ENCODE measurements at regions not wholly inside any gene's neighbourhood (a gene's known extent, or its start where the extent isn't known, plus 50 kb on each side); places are given as distances from the start of the nearest gene placed in this dataset.
A peak's percentile ranks its signal among the peaks of the same experiment; 100 is the strongest.

DNA sequence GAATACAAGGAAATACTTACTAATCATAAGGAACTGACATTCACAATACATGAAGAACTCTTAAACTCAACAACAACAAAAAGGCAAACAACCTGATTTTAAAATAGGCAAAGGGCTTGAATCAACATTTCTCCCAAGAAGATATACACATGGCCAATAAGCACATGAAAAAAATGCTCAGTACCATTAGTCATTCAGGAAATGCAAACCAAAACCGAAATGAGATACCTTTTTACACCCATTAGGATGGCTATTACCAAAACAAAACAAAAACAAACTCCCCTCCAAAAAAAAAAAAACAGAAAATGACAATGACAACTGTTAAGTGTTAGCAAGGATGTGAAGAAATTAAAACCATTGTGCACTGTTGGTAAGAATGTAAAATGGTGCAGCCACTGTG, 104.1 kb upstream of the ZNF462 start:
- no peaks in the 10 kb centered on the region for H3K36me3 ChIP-seq (ENCODE audit: control insufficient read depth in 4 of 4, insufficient read depth in 4 of 4, low read length in 4 of 4)
- H3K9me3 ChIP-seq (ENCODE audit: control insufficient read depth in 4 of 4, insufficient read depth in 3 of 4, low read length in 3 of 4), result no peaks in the 10 kb centered on the region
- no peak overlapping the region for H3K9ac ChIP-seq (ENCODE audit: insufficient read depth in 1 of 2, low read length in 2 of 2)
- TF ChIP-seq, protein P1, sequence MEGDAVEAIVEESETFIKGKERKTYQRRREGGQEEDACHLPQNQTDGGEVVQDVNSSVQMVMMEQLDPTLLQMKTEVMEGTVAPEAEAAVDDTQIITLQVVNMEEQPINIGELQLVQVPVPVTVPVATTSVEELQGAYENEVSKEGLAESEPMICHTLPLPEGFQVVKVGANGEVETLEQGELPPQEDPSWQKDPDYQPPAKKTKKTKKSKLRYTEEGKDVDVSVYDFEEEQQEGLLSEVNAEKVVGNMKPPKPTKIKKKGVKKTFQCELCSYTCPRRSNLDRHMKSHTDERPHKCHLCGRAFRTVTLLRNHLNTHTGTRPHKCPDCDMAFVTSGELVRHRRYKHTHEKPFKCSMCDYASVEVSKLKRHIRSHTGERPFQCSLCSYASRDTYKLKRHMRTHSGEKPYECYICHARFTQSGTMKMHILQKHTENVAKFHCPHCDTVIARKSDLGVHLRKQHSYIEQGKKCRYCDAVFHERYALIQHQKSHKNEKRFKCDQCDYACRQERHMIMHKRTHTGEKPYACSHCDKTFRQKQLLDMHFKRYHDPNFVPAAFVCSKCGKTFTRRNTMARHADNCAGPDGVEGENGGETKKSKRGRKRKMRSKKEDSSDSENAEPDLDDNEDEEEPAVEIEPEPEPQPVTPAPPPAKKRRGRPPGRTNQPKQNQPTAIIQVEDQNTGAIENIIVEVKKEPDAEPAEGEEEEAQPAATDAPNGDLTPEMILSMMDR (IDR thresholded peaks at IDR 0.05; ENCODE audit: control extremely low read depth, extremely low read depth), result no peak
- ATAC-seq (ENCODE audit: insufficient read depth, low FRiP score) (no peak), DNase-seq (no peak)
- no peak overlapping the region for H3K27ac ChIP-seq (ENCODE audit: low read depth in 1 of 2, low read length in 1 of 2)
- H3K4me3 ChIP-seq, result no peak overlapping the region
- WGBS, 2 donors, result 38 to 50% methylated on average over 1 of the region's 1 CpG
- peaks cover 0 to 9% (median 6%) of the 10 kb centered on the region in 5 donors for H3K4me1 ChIP-seq (ENCODE audit: control insufficient read depth in 5 of 5, insufficient read depth in 5 of 5, low read length in 5 of 5)
- no peaks in the 10 kb centered on the region for H3K27me3 ChIP-seq (ENCODE audit: control insufficient read depth in 3 of 3, insufficient read depth in 3 of 3, low read length in 2 of 3)

DNA sequence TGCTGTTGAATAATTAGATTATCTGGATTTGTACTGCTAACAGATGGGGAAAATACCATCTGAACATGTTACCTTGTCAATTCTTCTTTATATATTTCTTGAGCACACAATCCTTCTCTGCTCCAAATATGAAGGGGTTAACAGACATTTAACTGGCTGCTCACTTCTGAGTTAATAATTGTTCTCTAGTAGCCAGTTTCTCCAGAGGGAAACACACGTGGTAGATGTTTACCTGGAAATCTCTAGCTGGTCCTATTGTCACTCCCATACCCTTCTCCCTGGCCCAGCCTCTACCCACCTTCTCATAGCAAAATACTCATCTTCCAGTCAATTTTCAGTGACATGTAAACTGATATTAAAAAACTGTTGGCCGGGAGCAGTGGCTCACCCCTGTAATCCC, 101.5 kb upstream of the ZNF462 start:
- H3K27ac ChIP-seq (ENCODE audit: low read depth in 1 of 2, low read length in 1 of 2), result no peak overlapping the region
- no peaks in the 10 kb centered on the region for H3K9me3 ChIP-seq (ENCODE audit: control insufficient read depth in 4 of 4, insufficient read depth in 3 of 4, low read length in 3 of 4)
- 61 to 86% methylated on average over 2 of the region's 2 CpGs for WGBS, 2 donors
- TF ChIP-seq, protein P1 (IDR thresholded peaks at IDR 0.05; ENCODE audit: control extremely low read depth, extremely low read depth), result no peak
- DNase-seq, result no peak
- no peak overlapping the region for H3K9ac ChIP-seq (ENCODE audit: insufficient read depth in 1 of 2, low read length in 2 of 2)
- no peak for ATAC-seq (ENCODE audit: insufficient read depth, low FRiP score)
- H3K4me3 ChIP-seq, result no peak overlapping the region
- peaks cover 0 to 9% (median 0%) of the 10 kb centered on the region in 5 donors for H3K4me1 ChIP-seq (ENCODE audit: control insufficient read depth in 5 of 5, insufficient read depth in 5 of 5, low read length in 5 of 5)
- no peaks in the 10 kb centered on the region for H3K36me3 ChIP-seq (ENCODE audit: control insufficient read depth in 4 of 4, insufficient read depth in 4 of 4, low read length in 4 of 4)
- no peaks in the 10 kb centered on the region for H3K27me3 ChIP-seq (ENCODE audit: control insufficient read depth in 3 of 3, insufficient read depth in 3 of 3, low read length in 2 of 3)

DNA sequence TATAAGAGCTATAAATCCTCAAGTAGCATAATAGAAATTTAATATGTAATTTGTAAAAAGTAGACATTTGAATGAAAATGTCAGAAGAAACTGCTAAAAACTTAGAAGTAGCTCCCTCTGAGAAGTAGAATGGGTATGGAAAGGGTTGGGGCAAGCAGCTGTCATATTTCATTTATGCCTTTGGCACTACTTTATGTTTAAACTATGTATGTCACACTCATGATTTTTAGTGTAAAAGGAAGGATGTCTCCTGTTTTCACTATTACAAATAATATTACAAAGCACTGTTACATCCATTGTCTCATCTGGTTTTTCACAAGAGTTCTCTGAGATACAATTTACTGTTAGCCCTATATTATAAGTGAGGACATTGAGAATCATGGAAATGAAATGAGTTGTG, 96.3 kb upstream of the ZNF462 start:
- H3K4me3 ChIP-seq, result no peak overlapping the region
- no peak overlapping the region for H3K9ac ChIP-seq (ENCODE audit: insufficient read depth in 1 of 2, low read length in 2 of 2)
- H3K27ac ChIP-seq (ENCODE audit: low read depth in 1 of 2, low read length in 1 of 2), result no peak overlapping the region
- peaks cover 0 to 3% (median 0%) of the 10 kb centered on the region in 5 donors for H3K4me1 ChIP-seq (ENCODE audit: control insufficient read depth in 5 of 5, insufficient read depth in 5 of 5, low read length in 5 of 5)
- TF ChIP-seq, protein P1 (IDR thresholded peaks at IDR 0.05; ENCODE audit: control extremely low read depth, extremely low read depth), result no peak
- no peaks in the 10 kb centered on the region for H3K36me3 ChIP-seq (ENCODE audit: control insufficient read depth in 4 of 4, insufficient read depth in 4 of 4, low read length in 4 of 4)
- ATAC-seq (ENCODE audit: insufficient read depth, low FRiP score) (no peak), DNase-seq (peak; percentile 17 to 86 (median 82))
- H3K27me3 ChIP-seq (ENCODE audit: control insufficient read depth in 3 of 3, insufficient read depth in 3 of 3, low read length in 2 of 3), result no peaks in the 10 kb centered on the region
- H3K9me3 ChIP-seq (ENCODE audit: control insufficient read depth in 4 of 4, insufficient read depth in 3 of 4, low read length in 3 of 4), result no peaks in the 10 kb centered on the region

DNA sequence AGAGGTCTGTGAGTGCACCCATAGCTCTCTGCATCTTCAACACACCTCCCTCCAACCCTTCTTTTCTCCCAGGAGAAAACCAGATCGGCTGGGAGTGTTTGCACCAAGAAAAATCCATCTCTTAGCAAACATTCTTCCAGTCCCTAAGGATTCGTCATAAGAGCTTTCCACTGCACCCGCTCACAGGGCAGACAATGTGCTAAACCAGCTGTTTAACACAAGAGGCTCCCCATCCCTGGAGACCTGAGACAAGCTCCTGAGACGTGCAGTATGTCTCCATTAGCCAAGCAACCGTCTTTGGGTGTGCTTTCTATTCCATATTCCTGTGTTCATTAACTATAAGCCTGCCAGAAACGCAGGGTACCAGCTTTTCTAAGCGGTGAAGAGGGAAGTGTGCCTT, 93.6 kb upstream of the ZNF462 start:
- Histone ChIP-seq H3K9me3 (ENCODE audit: control insufficient read depth in 4 of 4, insufficient read depth in 3 of 4, low read length in 3 of 4) (no peaks in the 10 kb centered on the region), H3K27ac (ENCODE audit: low read depth in 1 of 2, low read length in 1 of 2) (no peak overlapping the region), H3K9ac (ENCODE audit: insufficient read depth in 1 of 2, low read length in 2 of 2) (no peak overlapping the region), H3K4me3 (no peak overlapping the region), H3K36me3 (ENCODE audit: control insufficient read depth in 4 of 4, insufficient read depth in 4 of 4, low read length in 4 of 4) (no peaks in the 10 kb centered on the region), H3K27me3 (ENCODE audit: control insufficient read depth in 3 of 3, insufficient read depth in 3 of 3, low read length in 2 of 3) (no peaks in the 10 kb centered on the region), H3K4me1 (ENCODE audit: control insufficient read depth in 5 of 5, insufficient read depth in 5 of 5, low read length in 5 of 5) (peaks cover 0 to 7% (median 2%) of the 10 kb centered on the region in 5 donors)
- TF ChIP-seq, protein P1 (IDR thresholded peaks at IDR 0.05; ENCODE audit: control extremely low read depth, extremely low read depth), result no peak
- no peak for ATAC-seq (ENCODE audit: insufficient read depth, low FRiP score)
- no peak for DNase-seq
- 68 to 74% methylated on average over 7 of the region's 7 CpGs for WGBS, 2 donors
